HEK293 (cell line): ENCODE measurements at regions not wholly inside any gene's neighbourhood (a gene's known extent, or its start where the extent isn't known, plus 50 kb on each side); places are given as distances from the start of the nearest gene placed in this dataset.

ENCODE experiments used
- INSM2 ChIP-seq: fragments of 450-650 bp; formaldehyde crosslinking; IDR thresholded peaks from 2 replicates; pipeline ENCODE4 v1.5.1; 2016; ENCODE audit warnings: missing biosample characterization, missing genetic modification characterization
- KLF16 ChIP-seq: fragments of 450-650 bp; formaldehyde crosslinking; IDR thresholded peaks from 2 replicates; pipeline ENCODE4 v1.5.1; 2017; ENCODE audit warnings: missing biosample characterization, missing genetic modification characterization
- KLF7 ChIP-seq: fragments of 450-650 bp; formaldehyde crosslinking; IDR thresholded peaks from 2 replicates; pipeline ENCODE4 v1.5.1; 2016; ENCODE audit warnings: missing biosample characterization, missing genetic modification characterization, borderline replicate concordance
- KLF8 ChIP-seq: fragments of 450-650 bp; formaldehyde crosslinking; IDR thresholded peaks from 2 replicates; pipeline ENCODE4 v1.5.1; 2016; ENCODE audit warnings: missing biosample characterization, missing genetic modification characterization
- SP2 ChIP-seq: fragments of 450-650 bp; formaldehyde crosslinking; IDR thresholded peaks from 2 replicates; pipeline ENCODE4 v1.5.1; 2016; ENCODE audit warnings: missing biosample characterization, missing genetic modification characterization
- ZFP3 ChIP-seq: fragments of 450-650 bp; formaldehyde crosslinking; IDR thresholded peaks from 2 replicates; pipeline ENCODE4 v1.5.1; 2016; ENCODE audit warnings: low read depth, missing biosample characterization, missing genetic modification characterization
- ZFP41 ChIP-seq: fragments of 450-650 bp; formaldehyde crosslinking; IDR thresholded peaks from 2 replicates; pipeline ENCODE4 v1.5.1; 2016; ENCODE audit warnings: missing biosample characterization, missing genetic modification characterization, borderline replicate concordance
- ZNF114 ChIP-seq: fragments of 450-650 bp; formaldehyde crosslinking; IDR thresholded peaks from 2 replicates; pipeline ENCODE4 v1.5.0; 2017; ENCODE audit warnings: missing biosample characterization, missing genetic modification characterization
- ZNF132 ChIP-seq: fragments of 450-650 bp; formaldehyde crosslinking; IDR thresholded peaks from 2 replicates; pipeline ENCODE4 v1.5.1; 2017; ENCODE audit warnings: missing biosample characterization, missing genetic modification characterization, borderline replicate concordance
- ZNF2 ChIP-seq: fragments of 450-650 bp; formaldehyde crosslinking; IDR thresholded peaks from 2 replicates; pipeline ENCODE4 v1.5.1; 2016; ENCODE audit warnings: missing biosample characterization, missing genetic modification characterization
- ZNF394 ChIP-seq: fragments of 450-650 bp; formaldehyde crosslinking; IDR thresholded peaks from 2 replicates; pipeline ENCODE4 v1.5.1; 2016; ENCODE audit warnings: missing biosample characterization, missing genetic modification characterization, mild to moderate bottlenecking, moderate library complexity, borderline replicate concordance
- ZNF404 ChIP-seq: fragments of 450-650 bp; formaldehyde crosslinking; IDR thresholded peaks from 2 replicates; pipeline ENCODE4 v1.5.1; 2017; ENCODE audit warnings: missing biosample characterization, missing genetic modification characterization
- ZNF488 ChIP-seq: fragments of 450-650 bp; formaldehyde crosslinking; IDR thresholded peaks from 2 replicates; pipeline ENCODE4 v1.5.1; 2016; ENCODE audit warnings: missing biosample characterization, missing genetic modification characterization
- ZNF513 ChIP-seq: fragments of 450-650 bp; IDR thresholded peaks from 2 replicates; pipeline ENCODE4 v1.5.1; 2018; ENCODE audit warnings: missing biosample characterization, missing genetic modification characterization
- ZNF549 ChIP-seq: fragments of 450-650 bp; IDR thresholded peaks from 2 replicates; pipeline ENCODE4 v1.5.1; 2018; ENCODE audit warnings: missing biosample characterization, missing genetic modification characterization, mild to moderate bottlenecking, inconsistent platforms, moderate library complexity
- ZNF558 ChIP-seq: fragments of 450-650 bp; formaldehyde crosslinking; IDR thresholded peaks from 2 replicates; pipeline ENCODE4 v1.5.1; 2016; ENCODE audit warnings: missing biosample characterization, missing genetic modification characterization
- ZNF571 ChIP-seq: fragments of 450-650 bp; formaldehyde crosslinking; IDR thresholded peaks from 2 replicates; pipeline ENCODE4 v1.5.0; 2017; ENCODE audit warnings: missing biosample characterization, missing genetic modification characterization
- ZNF585B ChIP-seq: fragments of 450-650 bp; formaldehyde crosslinking; IDR thresholded peaks from 2 replicates; pipeline ENCODE4 v1.5.1; 2016; ENCODE audit warnings: missing biosample characterization, missing genetic modification characterization
- ZNF629 ChIP-seq: fragments of 450-650 bp; formaldehyde crosslinking; IDR thresholded peaks from 2 replicates; pipeline ENCODE4 v1.5.1; 2017; ENCODE audit warnings: missing biosample characterization, missing genetic modification characterization
- ZNF677 ChIP-seq: fragments of 450-650 bp; IDR thresholded peaks from 2 replicates; pipeline ENCODE4 v1.5.0; 2018; ENCODE audit warnings: missing biosample characterization, mild to moderate bottlenecking, missing genetic modification characterization, moderate library complexity
- ZNF747 ChIP-seq: fragments of 450-650 bp; formaldehyde crosslinking; IDR thresholded peaks from 2 replicates; pipeline ENCODE4 v1.5.1; 2016; ENCODE audit warnings: missing biosample characterization, missing genetic modification characterization
- ZNF768 ChIP-seq: fragments of 450-650 bp; formaldehyde crosslinking; IDR thresholded peaks from 2 replicates; pipeline ENCODE4 v1.5.1; 2018; ENCODE audit warnings: missing biosample characterization, mild to moderate bottlenecking, missing genetic modification characterization
- ZSCAN30 ChIP-seq: fragments of 450-650 bp; IDR thresholded peaks from 2 replicates; pipeline ENCODE4 v1.5.1; 2018; ENCODE audit warnings: missing biosample characterization, mild to moderate bottlenecking, missing genetic modification characterization, moderate library complexity
- TF ChIP-seq, protein P1 (sequence below): sonication (generic); formaldehyde crosslinking; IDR thresholded peaks from 2 replicates; pipeline ENCODE4 v1.8.1; 2022; ENCODE audit warnings: mild to moderate bottlenecking, moderate library complexity, missing genetic modification reagents
- TF ChIP-seq, protein P2 (sequence below): fragments of 450-650 bp; formaldehyde crosslinking; IDR thresholded peaks from 2 replicates; pipeline ENCODE4 v1.5.1; 2017; ENCODE audit warnings: missing biosample characterization, missing genetic modification characterization
- TF ChIP-seq, protein P3 (sequence below): fragments of 450-650 bp; formaldehyde crosslinking; IDR thresholded peaks from 2 replicates; pipeline ENCODE4 v1.5.1; 2016; ENCODE audit warnings: missing biosample characterization, missing genetic modification characterization
- TF ChIP-seq, protein P4 (sequence below): fragments of 450-650 bp; formaldehyde crosslinking; IDR thresholded peaks from 2 replicates; pipeline ENCODE4 v1.5.1; 2016; ENCODE audit warnings: missing biosample characterization, missing genetic modification characterization, borderline replicate concordance

DNA sequence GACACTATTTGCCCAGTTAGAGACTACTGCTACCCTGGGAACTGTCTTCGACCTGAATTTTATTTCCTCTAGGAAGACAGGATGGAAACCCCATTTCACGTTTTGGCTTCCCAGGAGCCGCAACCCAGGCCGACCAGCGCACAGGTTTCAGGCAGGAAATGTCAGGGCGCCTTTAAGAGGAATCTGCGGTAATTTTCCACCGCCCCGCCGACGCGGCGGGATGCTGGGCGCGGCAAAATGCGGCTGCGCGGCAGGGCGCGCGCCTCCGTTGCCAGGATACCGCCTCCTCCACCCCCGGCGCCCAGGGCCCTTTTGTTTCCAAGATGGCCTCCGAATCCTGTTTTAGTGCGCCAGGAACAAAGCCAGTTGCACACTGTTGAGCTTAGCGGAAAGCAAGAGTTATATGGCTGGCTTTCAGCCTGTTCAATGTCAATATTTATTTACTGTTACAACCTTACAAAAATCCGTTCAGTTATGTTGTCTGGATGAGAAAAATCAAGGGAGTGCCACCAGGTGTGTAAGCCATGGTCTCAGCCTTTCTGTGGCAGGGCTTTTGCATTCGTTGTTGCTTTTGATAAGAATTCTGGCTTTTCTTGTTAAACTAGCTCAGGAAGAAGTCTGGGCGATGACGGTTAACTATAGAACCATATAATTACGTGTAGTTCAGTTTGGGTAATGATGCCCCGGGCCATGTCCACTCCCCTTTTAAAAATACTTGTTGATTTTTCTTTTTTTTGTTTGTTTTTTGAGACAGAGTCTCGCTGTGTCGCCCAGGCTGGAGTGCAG lies 79.7 kb upstream of the CHD2 start (continued):
- TF ChIP-seq, protein P1, sequence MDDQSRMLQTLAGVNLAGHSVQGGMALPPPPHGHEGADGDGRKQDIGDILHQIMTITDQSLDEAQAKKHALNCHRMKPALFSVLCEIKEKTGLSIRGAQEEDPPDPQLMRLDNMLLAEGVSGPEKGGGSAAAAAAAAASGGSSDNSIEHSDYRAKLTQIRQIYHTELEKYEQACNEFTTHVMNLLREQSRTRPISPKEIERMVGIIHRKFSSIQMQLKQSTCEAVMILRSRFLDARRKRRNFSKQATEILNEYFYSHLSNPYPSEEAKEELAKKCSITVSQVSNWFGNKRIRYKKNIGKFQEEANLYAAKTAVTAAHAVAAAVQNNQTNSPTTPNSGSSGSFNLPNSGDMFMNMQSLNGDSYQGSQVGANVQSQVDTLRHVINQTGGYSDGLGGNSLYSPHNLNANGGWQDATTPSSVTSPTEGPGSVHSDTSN (CRISPR knock-in tag) = no peak
- no peak for TF ChIP-seq ZNF2 (tag by site-specific recombination)
- no peak for TF ChIP-seq ZNF488 (tag by site-specific recombination)
- TF ChIP-seq, protein P2, sequence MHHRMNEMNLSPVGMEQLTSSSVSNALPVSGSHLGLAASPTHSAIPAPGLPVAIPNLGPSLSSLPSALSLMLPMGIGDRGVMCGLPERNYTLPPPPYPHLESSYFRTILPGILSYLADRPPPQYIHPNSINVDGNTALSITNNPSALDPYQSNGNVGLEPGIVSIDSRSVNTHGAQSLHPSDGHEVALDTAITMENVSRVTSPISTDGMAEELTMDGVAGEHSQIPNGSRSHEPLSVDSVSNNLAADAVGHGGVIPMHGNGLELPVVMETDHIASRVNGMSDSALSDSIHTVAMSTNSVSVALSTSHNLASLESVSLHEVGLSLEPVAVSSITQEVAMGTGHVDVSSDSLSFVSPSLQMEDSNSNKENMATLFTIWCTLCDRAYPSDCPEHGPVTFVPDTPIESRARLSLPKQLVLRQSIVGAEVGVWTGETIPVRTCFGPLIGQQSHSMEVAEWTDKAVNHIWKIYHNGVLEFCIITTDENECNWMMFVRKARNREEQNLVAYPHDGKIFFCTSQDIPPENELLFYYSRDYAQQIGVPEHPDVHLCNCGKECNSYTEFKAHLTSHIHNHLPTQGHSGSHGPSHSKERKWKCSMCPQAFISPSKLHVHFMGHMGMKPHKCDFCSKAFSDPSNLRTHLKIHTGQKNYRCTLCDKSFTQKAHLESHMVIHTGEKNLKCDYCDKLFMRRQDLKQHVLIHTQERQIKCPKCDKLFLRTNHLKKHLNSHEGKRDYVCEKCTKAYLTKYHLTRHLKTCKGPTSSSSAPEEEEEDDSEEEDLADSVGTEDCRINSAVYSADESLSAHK = no peak
- TF ChIP-seq ZNF629 (tag by site-specific recombination) = no peak
- peak; percentile 53; the same call in 1 of the 2 replicates for TF ChIP-seq KLF8 (tag by site-specific recombination)
- no peak for TF ChIP-seq ZFP41 (tag by site-specific recombination)
- no peak for TF ChIP-seq ZFP3
- no peak for TF ChIP-seq ZNF747 (tag by site-specific recombination)
- TF ChIP-seq INSM2 (tag by site-specific recombination) = no peak
- no peak for TF ChIP-seq KLF7 (tag by site-specific recombination)
- TF ChIP-seq ZNF677 (tag by site-specific recombination) = no peak
- TF ChIP-seq, protein P3, sequence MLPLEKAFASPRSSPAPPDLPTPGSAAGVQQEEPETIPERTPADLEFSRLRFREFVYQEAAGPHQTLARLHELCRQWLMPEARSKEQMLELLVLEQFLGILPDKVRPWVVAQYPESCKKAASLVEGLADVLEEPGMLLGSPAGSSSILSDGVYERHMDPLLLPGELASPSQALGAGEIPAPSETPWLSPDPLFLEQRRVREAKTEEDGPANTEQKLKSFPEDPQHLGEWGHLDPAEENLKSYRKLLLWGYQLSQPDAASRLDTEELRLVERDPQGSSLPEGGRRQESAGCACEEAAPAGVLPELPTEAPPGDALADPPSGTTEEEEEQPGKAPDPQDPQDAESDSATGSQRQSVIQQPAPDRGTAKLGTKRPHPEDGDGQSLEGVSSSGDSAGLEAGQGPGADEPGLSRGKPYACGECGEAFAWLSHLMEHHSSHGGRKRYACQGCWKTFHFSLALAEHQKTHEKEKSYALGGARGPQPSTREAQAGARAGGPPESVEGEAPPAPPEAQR (tag by site-specific recombination) = no peak
- TF ChIP-seq ZNF549 = no peak
- TF ChIP-seq ZNF585B (tag by site-specific recombination) = peak; percentile 29; the same call in 1 of the 2 replicates
- TF ChIP-seq ZNF571 = no peak
- TF ChIP-seq ZNF114 (tag by site-specific recombination) = no peak
- TF ChIP-seq ZNF404 (tag by site-specific recombination) = no peak
- TF ChIP-seq ZNF558 (tag by site-specific recombination) = no peak
- TF ChIP-seq, protein P4, sequence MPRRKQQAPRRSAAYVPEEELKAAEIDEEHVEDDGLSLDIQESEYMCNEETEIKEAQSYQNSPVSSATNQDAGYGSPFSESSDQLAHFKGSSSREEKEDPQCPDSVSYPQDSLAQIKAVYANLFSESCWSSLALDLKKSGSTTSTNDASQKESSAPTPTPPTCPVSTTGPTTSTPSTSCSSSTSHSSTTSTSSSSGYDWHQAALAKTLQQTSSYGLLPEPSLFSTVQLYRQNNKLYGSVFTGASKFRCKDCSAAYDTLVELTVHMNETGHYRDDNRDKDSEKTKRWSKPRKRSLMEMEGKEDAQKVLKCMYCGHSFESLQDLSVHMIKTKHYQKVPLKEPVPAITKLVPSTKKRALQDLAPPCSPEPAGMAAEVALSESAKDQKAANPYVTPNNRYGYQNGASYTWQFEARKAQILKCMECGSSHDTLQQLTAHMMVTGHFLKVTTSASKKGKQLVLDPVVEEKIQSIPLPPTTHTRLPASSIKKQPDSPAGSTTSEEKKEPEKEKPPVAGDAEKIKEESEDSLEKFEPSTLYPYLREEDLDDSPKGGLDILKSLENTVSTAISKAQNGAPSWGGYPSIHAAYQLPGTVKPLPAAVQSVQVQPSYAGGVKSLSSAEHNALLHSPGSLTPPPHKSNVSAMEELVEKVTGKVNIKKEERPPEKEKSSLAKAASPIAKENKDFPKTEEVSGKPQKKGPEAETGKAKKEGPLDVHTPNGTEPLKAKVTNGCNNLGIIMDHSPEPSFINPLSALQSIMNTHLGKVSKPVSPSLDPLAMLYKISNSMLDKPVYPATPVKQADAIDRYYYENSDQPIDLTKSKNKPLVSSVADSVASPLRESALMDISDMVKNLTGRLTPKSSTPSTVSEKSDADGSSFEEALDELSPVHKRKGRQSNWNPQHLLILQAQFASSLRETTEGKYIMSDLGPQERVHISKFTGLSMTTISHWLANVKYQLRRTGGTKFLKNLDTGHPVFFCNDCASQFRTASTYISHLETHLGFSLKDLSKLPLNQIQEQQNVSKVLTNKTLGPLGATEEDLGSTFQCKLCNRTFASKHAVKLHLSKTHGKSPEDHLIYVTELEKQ = no peak
- no peak for TF ChIP-seq ZNF394
- TF ChIP-seq ZNF132 (tag by site-specific recombination) = no peak
- no peak; the same call in 1 of the 2 replicates for TF ChIP-seq KLF16 (tag by site-specific recombination)
- no peak for TF ChIP-seq ZSCAN30 (tag by site-specific recombination)
- no peak for TF ChIP-seq ZNF513
- TF ChIP-seq SP2 (tag by site-specific recombination) = 0 out of 2 replicates have a peak, but pooled peaks have one; percentile 25
- TF ChIP-seq ZNF768 (tag by site-specific recombination) = no peak
